T-helper 1 cell treated with Interleukin-12 subunit alpha and Interleukin-12 subunit beta and Interleukin-4 antibody, amounts not matched to agents 30 ng/mL and 1 ng/mL, for 36 hours (primary cell): ENCODE measurements at regions not wholly inside any gene's neighbourhood (a gene's known extent, or its start where the extent isn't known, plus 50 kb on each side); places are given as distances from the start of the nearest gene placed in this dataset.
"Not testable (repeated sequence)": the region's sequence is repeated elsewhere in the genome, so short reads cannot be mapped to it uniquely, and the experiment has no call there.

Experiments
- intact Hi-C: fragments of 100-400 bp; cut with micrococcal nuclease; formaldehyde crosslinking; loops from one replicate; pipeline ENCODE4 v1.15.1; 2024

- intact Hi-C loops: no loop called here
Observed at GRCh38 chr4:122100508-122100907, 51.6 kb upstream of the BLTP1 start.

- intact Hi-C loops: no loop called here
Observed at GRCh38 chr4:122099896-122100295, 52.2 kb upstream of the BLTP1 start.

DNA sequence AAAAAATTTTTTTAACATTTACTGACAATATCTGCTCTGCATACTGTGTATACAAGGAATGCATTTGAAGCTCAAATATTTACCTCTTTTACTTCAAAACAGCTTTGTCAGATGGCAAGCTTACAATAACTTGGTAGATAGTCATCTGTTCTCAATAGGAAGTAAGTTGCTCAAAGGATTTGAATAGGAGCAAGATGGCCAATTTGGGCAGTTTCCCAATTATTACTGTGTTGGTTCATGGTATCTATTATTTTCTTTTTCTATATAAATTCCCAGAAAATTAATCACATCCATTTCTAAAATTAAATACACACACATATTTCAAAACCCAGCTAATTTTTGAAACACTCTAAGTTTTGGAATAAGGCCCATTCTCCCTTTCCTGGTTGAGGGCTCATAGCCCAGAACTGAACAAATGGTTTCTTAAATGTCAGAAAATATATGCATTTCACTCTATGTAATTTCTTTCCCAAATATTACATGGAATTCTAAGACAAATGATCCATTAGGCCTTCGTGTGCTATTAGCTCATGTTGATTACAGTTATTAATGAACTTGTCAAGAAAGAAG is 60.2 kb upstream of the BLTP1 start:
- intact Hi-C loops: no loop called here

DNA sequence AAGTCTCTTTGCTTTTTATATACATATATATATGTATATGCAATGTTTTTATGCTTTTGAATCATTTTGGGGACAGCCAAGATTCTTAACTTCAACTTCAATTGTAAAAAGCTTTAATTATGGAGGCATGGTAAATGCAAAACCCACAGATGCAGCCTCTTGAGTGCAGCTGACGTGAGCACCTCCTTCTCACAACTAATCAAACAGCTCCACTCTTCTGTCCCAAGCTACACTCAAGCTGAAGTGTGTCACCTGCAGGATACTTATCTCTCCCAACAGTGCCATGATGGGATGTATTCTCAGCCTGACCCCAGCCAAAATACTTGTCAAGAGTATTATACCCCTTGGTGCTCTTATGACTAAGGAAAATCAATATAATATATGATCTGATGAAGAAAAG is 60.7 kb upstream of the BLTP1 start:
- intact Hi-C loops: no loop called here

GRCh38 chr4:122090989-122091388 is 61.1 kb upstream of the BLTP1 start:
- intact Hi-C loops: no loop called here

DNA sequence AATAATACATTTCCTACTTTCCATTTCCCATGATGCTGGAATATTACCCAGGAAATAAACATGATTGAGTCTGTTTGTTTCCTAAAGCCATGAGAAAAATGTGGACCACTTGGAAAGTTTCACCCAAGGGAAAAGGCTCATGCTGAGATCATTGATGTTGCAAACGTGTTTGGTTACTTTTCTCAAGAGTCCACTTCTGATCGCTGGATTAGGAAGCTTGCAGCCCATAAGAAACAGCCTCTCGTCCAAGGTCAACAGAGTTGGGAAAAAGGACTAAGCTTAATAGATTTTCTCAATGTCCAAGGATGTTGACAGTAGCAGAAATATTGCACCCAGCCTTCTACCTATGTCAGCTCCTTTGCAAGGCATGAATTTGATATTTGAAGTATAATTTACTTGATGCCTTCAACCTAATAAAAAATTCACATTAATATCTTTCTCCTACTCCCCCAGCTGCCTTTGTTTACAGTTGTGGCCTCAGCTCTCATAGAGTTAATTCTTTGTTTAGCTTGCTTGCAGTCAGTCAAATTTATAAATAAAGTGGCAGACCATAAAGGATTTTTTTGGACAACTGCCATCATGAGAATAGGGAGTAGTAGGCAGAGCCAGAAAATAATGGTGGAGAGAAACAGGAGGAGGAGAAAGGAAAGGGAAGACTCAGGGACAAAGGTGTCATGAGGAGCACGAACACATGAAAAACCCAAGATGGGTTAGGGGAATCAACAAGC is 65.6 kb upstream of the BLTP1 start:
- intact Hi-C loops: no loop called here

- intact Hi-C loops: no loop called here
Observed at GRCh38 chr4:122083989-122084388, 68.1 kb upstream of the BLTP1 start.

GRCh38 chr4:122083351-122083750 is 68.8 kb upstream of the BLTP1 start:
- intact Hi-C loops: no loop called here

DNA sequence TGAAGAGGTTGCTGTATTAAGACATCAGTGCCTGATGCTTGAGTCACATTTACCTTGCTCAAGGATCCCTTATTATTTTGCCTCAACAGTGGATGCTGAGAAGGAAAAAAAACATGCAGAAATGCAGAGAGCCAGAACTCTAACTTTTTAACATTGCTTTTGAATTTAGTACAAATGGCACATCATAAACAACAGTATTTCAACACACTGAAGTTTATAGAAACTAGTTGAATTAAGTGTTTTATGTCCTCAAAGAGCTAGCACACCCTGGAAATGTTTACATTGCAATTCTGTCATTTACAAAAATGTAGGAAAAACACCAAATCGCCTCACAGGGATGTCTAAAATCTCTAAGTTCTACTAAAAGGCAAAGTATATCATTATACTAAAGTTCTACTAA is 69.5 kb upstream of the BLTP1 start:
- intact Hi-C loops: no loop called here

- intact Hi-C loops: not testable (repeated sequence)
Observed at GRCh38 chr4:122077653-122078052, 74.5 kb upstream of the BLTP1 start.

DNA sequence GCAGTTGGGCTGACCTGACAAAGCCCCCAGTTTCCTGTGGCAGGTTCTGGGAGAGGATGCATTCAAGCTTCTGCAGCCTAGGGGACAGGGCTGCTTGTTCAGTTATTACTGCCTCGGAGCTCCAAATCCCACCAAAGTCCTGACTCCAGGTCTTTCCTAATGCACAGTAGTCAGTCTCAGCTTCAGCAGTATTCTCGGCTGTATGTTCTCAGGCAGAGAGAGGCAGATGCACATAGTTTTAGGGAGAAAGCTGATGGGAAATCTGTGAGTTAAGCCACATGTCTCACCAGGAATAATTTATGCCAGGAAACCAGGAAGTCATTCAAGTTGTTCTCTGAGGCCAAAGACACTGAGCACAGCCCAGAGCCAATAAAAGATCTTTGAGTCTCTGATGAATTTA is 75.3 kb upstream of the BLTP1 start:
- intact Hi-C loops: not testable (repeated sequence)

DNA sequence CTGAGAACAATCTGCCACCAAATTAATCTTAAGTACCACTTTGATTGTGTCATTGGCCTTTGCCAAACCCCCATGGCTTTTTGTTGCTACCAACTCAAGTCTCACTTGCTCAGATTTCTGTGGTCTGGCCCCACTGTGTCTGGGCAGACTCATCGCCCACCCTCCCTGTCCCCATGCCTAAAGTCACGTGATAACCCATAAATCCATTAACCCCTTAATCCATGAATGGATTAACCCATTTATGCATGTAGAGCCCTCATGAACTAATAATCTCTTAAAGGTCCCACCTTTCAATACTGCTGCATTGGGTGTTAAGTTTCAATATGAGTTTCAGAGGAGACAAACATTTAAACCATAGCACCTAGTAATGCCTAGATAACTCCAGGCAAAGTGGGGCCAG is 78.5 kb upstream of the BLTP1 start:
- intact Hi-C loops: no loop called here

GRCh38 chr4:122065915-122066314 is 86.2 kb upstream of the BLTP1 start:
- intact Hi-C loops: loop anchor here (5.0 kb wide), 1 partner anchor 86 kb away; the partner anchor contains the start of gene BLTP1

- intact Hi-C loops: loop anchor here (5.0 kb wide), 1 partner anchor 87 kb away; the partner anchor contains the start of gene BLTP1
Observed at GRCh38 chr4:122065149-122065548, 87.0 kb upstream of the BLTP1 start.

DNA sequence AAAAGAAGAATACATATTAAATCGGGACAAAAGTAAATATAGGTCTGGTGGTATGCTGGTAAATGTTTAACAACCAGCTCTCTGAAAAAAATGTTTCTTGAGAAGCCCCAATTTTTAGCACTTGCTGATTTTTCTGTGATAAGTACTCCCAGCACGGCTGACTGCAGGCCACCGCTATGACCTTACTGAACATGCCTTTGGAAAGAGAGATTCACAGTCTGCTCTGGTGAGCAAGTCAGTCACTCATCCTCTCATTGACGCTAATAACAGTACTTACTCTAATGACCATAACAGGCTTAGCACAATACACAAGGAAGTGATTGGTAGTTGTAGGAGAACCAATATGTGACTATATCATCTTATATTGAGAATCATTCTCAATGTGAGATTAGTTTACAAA is 98.9 kb upstream of the BLTP1 start:
- intact Hi-C loops: no loop called here

GRCh38 chr4:122052677-122053076 is 99.5 kb upstream of the BLTP1 start:
- intact Hi-C loops: no loop called here

- intact Hi-C loops: no loop called here
Observed at GRCh38 chr4:122050841-122051240, 99.0 kb upstream of the TRPC3 start.

DNA sequence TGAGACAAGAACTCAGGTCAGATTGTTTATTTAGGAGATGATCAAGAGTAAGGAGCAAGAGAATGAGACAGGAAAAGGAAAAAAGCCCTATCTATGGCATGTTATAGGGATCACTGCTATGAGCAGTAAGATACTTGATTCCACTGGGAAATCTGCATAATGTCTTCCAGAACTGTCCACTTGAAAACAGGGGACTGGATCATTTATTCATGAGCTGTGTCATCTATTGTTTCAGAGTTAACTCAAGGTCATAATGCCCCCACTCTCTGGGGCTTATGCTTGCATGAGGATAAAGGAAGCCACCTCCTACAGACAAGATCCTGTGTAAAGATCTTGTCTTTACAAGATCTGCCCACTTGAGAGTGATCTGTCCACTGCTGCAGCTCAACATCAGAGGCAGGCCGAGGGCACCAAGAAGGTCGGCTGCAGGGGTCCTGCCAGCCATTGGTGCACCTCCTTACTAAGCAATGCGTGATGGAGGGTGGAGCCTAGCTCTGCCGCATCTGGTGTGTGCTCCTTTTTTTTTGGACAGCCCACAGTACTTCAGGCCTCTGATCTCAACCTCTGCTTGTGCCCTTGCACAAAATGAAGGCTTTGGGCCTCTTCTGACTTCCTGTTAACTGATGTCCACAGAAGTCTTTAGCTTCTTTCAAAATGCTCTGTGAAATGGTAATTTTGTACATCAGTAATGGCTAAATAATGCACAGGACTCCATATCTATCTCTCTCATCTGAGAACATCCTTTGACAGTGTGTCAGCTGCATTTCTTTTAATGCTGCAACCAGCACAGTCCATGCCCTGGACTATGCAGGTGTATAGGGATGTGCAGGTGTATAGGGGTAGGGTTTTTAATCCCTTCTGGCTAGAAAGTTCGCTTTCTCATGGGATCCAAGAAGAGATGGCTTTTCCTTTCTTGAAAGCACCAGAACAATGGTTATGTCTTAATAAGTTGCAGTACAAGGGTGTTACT is 95.9 kb upstream of the TRPC3 start:
- intact Hi-C loops: no loop called here

DNA sequence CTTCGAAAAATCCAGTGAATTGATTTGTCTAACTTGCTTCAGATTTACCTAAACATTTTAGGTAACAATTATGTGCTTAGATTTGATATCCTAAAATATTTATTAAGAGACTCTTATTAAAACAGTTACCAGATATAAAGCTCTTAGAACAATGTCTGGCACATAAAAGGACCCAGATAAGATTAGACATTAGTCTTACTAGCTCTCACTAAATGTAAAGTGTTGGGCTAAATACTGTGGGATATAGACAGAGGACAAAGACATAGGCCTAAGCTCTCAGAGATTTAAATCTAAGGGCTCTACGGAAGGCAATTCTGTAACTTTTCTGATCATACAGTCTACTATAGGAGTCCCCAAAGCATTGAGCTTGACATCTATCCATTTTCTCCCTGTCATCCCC is 94.4 kb upstream of the TRPC3 start:
- intact Hi-C loops: no loop called here

DNA sequence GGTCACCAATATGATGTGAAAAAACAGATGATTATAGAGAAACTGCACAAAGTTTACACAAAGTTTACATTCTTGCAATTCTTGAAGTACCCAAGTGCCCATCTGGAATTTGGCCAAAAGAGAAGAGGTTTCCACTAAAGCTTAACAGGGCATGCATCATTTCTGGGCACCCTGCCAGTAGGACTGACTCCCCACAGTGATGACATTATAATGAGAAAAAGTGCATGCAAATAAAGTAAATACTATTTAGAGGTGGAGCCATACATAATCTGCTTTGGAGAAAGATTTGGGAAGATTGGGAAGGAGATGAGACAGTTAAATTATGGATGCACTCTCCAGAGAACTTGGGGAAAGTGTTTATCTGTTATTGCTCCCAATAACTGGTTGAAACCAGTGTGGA is 93.7 kb upstream of the TRPC3 start:
- intact Hi-C loops: no loop called here

DNA sequence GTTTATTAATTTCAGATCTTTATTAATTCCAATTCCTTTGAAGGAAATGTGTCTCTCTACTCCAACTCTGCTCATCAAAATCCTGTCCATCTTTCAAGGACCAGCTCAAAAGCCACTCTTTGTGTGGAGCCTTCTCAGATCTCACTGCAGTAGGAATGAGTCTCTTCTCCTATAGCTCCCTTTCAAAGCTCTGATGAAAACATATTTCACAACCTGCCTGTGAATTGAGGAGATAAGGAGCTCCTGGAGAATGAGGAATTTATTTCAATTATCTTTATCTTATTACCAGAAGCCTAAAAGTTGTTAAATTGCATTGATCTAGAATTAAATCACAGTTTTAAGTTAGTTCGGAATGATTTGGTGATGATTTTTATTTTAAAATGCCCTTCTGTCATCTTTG is 92.6 kb upstream of the TRPC3 start:
- intact Hi-C loops: no loop called here

GRCh38 chr4:122041312-122041711 is 89.5 kb upstream of the TRPC3 start:
- intact Hi-C loops: no loop called here
